Caco-2 (cell line): ENCODE measurements at regions not wholly inside any gene's neighbourhood (a gene's known extent, or its start where the extent isn't known, plus 50 kb on each side); places are given as distances from the start of the nearest gene placed in this dataset.

Experiments
- BruUV-seq: library from RNA; stranded (reverse); fragments of 400-500 nt; replicated peaks from 2 replicates; lab custom pipeline; 2021; lab: Mats Ljungman, UMichigan
- CTCF ChIA-PET: fragments of 300-600 bp; sonication (Branson Sonifier 250); formaldehyde crosslinking; loops from one replicate; lab custom pipeline; 2022; ENCODE audit warnings: antibody characterized with exemption; lab: Charles Lee
- POLR2A ChIA-PET: fragments of 300-600 bp; sonication (Branson Sonifier 250); formaldehyde crosslinking; loops from one replicate; lab custom pipeline; 2022; ENCODE audit warnings: antibody characterized with exemption; lab: Charles Lee
- DNase-seq, 2 experiments: peaks; one replicate each; pipeline versions ENCODE4 v3.0.0 to v3.0.0-alpha.2; 2020 to 2022
- H3K27me3 ChIP-seq: replicated peaks from 2 replicates; pipeline ENCODE4 v1.6.0; 2011; ENCODE audit warnings: low read length; ENCODE audit not compliant: control insufficient read depth, insufficient read depth
- H3K36me3 ChIP-seq: 2 replicates; pipeline ENCODE4 v1.5.1; 2011; ENCODE audit warnings: low read length; ENCODE audit not compliant: control insufficient read depth, insufficient read depth
- H3K4me1 ChIP-seq: fragments of 250-450 bp; sonication (Bioruptor Pico); 2 replicates; pipeline ENCODE4 v1.5.1; 2020; ENCODE audit warnings: mild to moderate bottlenecking
- H3K4me3 ChIP-seq: 2 replicates; pipeline ENCODE4 v1.5.1; 2011; ENCODE audit warnings: low read depth, mild to moderate bottlenecking, control low read depth, low read length
- H3K9me3 ChIP-seq: fragments of 250-450 bp; sonication (Bioruptor Pico); 2 replicates; pipeline ENCODE4 v1.5.1; 2020; ENCODE audit warnings: mild to moderate bottlenecking, moderate library complexity
- H3K27ac Mint-ChIP-seq: one replicate; pipeline ENCODE4 v1.8.0; 2022; ENCODE audit warnings: mixed read lengths; ENCODE audit not compliant: unreplicated experiment
- H3K27me3 Mint-ChIP-seq: one replicate; pipeline ENCODE4 v1.8.0; 2022; ENCODE audit warnings: mixed read lengths; ENCODE audit not compliant: insufficient read depth, unreplicated experiment
- H3K36me3 Mint-ChIP-seq: one replicate; pipeline ENCODE4 v1.8.0; 2022; ENCODE audit warnings: mild to moderate bottlenecking, mixed read lengths; ENCODE audit not compliant: insufficient read depth, unreplicated experiment
- H3K4me1 Mint-ChIP-seq: one replicate; pipeline ENCODE4 v1.8.0; 2022; ENCODE audit warnings: low read depth, mixed read lengths; ENCODE audit not compliant: unreplicated experiment
- H3K4me3 Mint-ChIP-seq: one replicate; pipeline ENCODE4 v1.8.0; 2022; ENCODE audit warnings: mild to moderate bottlenecking, moderate library complexity, mixed read lengths; ENCODE audit not compliant: unreplicated experiment
- H3K9me3 Mint-ChIP-seq: one replicate; pipeline ENCODE4 v1.8.0; 2022; ENCODE audit warnings: mixed read lengths; ENCODE audit not compliant: unreplicated experiment
- CTCF ChIP-seq, 2 experiments: fragments of 200-600 bp in 1 of 2; IDR thresholded peaks; 1 replicate in 1 of 2; 2 replicates in 1 of 2; pipeline versions ENCODE4 v1.5.1 to v1.8.0; 2011 to 2022; ENCODE audit warnings: antibody characterized with exemption in 1 of 2, control low read depth in 1 of 2, inconsistent platforms in 1 of 2, low read depth in 1 of 2, low read length in 1 of 2, mild to moderate bottlenecking in 1 of 2, moderate library complexity in 1 of 2; ENCODE audit not compliant: insufficient read depth in 1 of 2, severe bottlenecking in 1 of 2, unreplicated experiment in 1 of 2
- intact Hi-C: fragments of 100-400 bp; cut with micrococcal nuclease; formaldehyde crosslinking; loops from one replicate; pipeline ENCODE4 v1.10.0; 2022; ENCODE audit not compliant: unreplicated experiment

DNA sequence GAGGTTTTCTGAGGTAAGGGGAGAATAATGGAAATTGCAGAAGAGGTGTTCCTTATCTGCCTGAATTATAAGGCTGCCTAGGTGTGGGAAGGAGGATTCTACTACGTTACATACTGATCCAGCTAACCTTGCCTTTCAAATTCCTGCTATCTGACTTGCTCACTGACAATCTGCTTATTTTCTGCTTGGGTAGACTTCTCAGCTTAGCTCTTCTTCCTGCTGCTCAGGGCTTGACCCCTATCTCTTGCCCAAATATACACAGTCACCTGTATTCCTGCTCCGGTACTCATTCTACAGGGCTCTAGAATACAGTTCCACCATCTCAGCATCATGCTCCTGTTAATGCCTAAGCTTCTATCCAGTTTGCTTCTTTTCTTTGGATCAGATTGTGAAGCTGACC lies 1607.6 kb downstream of the OLFM4 start:
- CTCF ChIA-PET, result no interaction called here
- H3K4me3 ChIP-seq, result no peak overlapping the region
- H3K27ac Mint-ChIP-seq, result no peak overlapping the region
- H3K4me3 Mint-ChIP-seq, result no peak overlapping the region
- TF ChIP-seq CTCF (IDR thresholded peaks at IDR 0.05; ENCODE audit: insufficient read depth in 1 of 2, low read depth in 1 of 2, low read length in 1 of 2, severe bottlenecking in 1 of 2, unreplicated experiment in 1 of 2), result no peak
- no peaks in the 10 kb centered on the region for H3K27me3 Mint-ChIP-seq
- H3K9me3 Mint-ChIP-seq, result no peaks in the 10 kb centered on the region
- H3K4me1 Mint-ChIP-seq, result no peaks in the 10 kb centered on the region
- H3K4me1 ChIP-seq, result 0 out of 2 replicates have a peak, but pooled peaks cover 11% of the 10 kb centered on the region
- no peak for DNase-seq
- intact Hi-C loops, result loop anchor here (5.0 kb wide), 1 partner anchor 64 kb away; no protein-coding TSS in a partner anchor
- no TSS peak for BruUV-seq
- H3K36me3 ChIP-seq, result no peaks in the 10 kb centered on the region
- POLR2A ChIA-PET, result no interaction called here
- H3K36me3 Mint-ChIP-seq, result no peaks in the 10 kb centered on the region
- H3K9me3 ChIP-seq, result no peaks in the 10 kb centered on the region
- no peaks in the 10 kb centered on the region for H3K27me3 ChIP-seq

DNA sequence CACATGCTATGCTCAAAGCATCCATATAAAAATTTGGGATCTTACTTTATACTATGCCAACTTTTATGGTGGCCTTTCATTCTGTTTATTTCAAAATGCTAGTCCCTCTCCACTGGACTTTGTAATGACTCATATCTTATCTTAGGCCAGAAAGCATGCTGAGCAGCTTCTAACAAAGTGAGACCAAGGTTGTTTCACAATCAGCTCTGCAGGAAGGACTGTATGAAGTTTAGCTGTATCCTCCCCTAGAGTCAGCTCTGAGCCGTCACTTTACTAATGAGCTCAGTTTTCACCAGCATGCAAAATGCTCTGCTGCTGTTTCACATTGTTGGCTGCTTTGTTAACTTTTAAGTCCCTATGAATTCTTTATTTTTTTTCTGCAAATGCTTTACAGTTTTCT lies 1608.8 kb downstream of the OLFM4 start:
- no peak for TF ChIP-seq CTCF (IDR thresholded peaks at IDR 0.05; ENCODE audit: insufficient read depth in 1 of 2, low read depth in 1 of 2, low read length in 1 of 2, severe bottlenecking in 1 of 2, unreplicated experiment in 1 of 2)

DNA sequence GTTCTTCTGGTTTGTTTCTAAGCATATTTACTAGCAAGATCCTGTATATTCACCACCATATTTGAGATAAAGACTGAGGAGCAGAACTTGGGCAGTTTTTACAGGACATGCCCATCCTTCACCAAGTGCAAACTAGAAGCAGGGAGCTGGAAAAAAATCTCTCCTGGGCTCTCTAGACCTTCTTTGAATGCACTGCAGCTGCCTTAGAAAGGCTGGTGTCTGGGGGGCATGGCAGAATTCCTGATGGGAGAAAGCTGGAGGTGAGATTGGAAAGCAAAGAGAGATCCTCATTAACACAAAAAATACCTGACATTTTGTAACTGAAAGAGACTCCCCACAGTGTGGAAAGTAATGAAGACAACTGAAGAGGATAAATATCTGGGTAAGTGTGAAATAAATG lies 1612.1 kb downstream of the OLFM4 start:
- no peak for TF ChIP-seq CTCF (IDR thresholded peaks at IDR 0.05; ENCODE audit: insufficient read depth in 1 of 2, low read depth in 1 of 2, low read length in 1 of 2, severe bottlenecking in 1 of 2, unreplicated experiment in 1 of 2)
- ChIA-PET CTCF (no interaction called here), POLR2A (no interaction called here)
- BruUV-seq, result no TSS peak
- H3K4me3 ChIP-seq, result no peak overlapping the region
- no peaks in the 10 kb centered on the region for H3K9me3 Mint-ChIP-seq
- no peaks in the 10 kb centered on the region for H3K36me3 ChIP-seq
- H3K27me3 ChIP-seq, result no peaks in the 10 kb centered on the region
- intact Hi-C loops, result no loop called here
- H3K4me1 Mint-ChIP-seq, result no peaks in the 10 kb centered on the region
- H3K27me3 Mint-ChIP-seq, result no peaks in the 10 kb centered on the region
- no peak overlapping the region for H3K27ac Mint-ChIP-seq
- H3K4me3 Mint-ChIP-seq, result no peak overlapping the region
- no peak for DNase-seq
- 0 out of 2 replicates have a peak, but pooled peaks cover 11% of the 10 kb centered on the region for H3K4me1 ChIP-seq
- H3K36me3 Mint-ChIP-seq, result no peaks in the 10 kb centered on the region
- H3K9me3 ChIP-seq, result no peaks in the 10 kb centered on the region

More for the DNA sequence above, 1608.8 kb downstream of the OLFM4 start:
- H3K4me3 ChIP-seq, result no peak overlapping the region
- Mint-ChIP-seq H3K9me3 (no peaks in the 10 kb centered on the region), H3K27me3 (no peaks in the 10 kb centered on the region), H3K27ac (no peak overlapping the region), H3K36me3 (no peaks in the 10 kb centered on the region), H3K4me1 (no peaks in the 10 kb centered on the region), H3K4me3 (no peak overlapping the region)
- H3K36me3 ChIP-seq, result no peaks in the 10 kb centered on the region
- CTCF ChIA-PET, result no interaction called here
- intact Hi-C loops, result loop anchor here (5.0 kb wide), 1 partner anchor 65 kb away; no protein-coding TSS in a partner anchor
- peak; percentile 59 to 72 for DNase-seq
- POLR2A ChIA-PET, result no interaction called here
- H3K27me3 ChIP-seq, result no peaks in the 10 kb centered on the region
- 0 out of 2 replicates have a peak, but pooled peaks cover 11% of the 10 kb centered on the region for H3K4me1 ChIP-seq
- no peaks in the 10 kb centered on the region for H3K9me3 ChIP-seq
- no TSS peak for BruUV-seq
